A673 (cell line): ENCODE measurements at regions not wholly inside any gene's neighbourhood (a gene's known extent, or its start where the extent isn't known, plus 50 kb on each side); places are given as distances from the start of the nearest gene placed in this dataset.

Experiments
- EZH2 ChIP-seq: fragments of 200-600 bp; sonication (generic); IDR thresholded peaks from 2 replicates; pipeline ENCODE4 v1.6.1; 2017; ENCODE audit warnings: borderline replicate concordance, low read depth, mild to moderate bottlenecking, mixed read lengths, antibody characterized with exemption, low read length; ENCODE audit not compliant: poor library complexity, severe bottlenecking
- TF ChIP-seq, protein P1 (sequence below): fragments of 300-800, 200-600 bp; sonication (generic); conservative IDR thresholded peaks from 2 replicates; pipeline ENCODE4 v1.5.1; 2017; ENCODE audit warnings: low read depth, mild to moderate bottlenecking, antibody characterized with exemption, low read length, moderate library complexity, mixed read lengths

DNA sequence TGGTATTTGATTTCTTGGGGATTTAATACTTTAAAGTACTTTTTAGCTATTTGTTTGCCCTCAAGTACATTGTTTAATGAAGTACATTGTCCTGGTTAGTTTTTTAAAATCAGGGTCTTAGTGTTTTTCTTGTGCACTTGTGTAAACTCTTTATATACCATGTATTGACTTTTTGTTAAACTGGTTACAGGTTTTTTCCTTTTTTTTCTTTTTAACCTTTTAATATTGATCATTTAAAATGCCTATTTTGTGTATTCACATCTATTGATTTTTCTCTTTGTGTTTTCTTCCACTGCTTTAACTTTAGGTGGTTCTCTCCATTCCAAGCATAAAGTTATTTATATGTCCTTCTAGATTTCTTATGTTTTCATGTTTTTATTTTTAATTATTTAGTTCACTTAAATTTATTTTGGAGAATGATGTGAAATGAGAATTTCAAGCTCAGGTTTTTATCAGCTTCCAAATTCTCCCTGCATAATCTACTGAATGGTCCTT is 84.5 kb upstream of the MYCN start:
- TF ChIP-seq, protein P1, sequence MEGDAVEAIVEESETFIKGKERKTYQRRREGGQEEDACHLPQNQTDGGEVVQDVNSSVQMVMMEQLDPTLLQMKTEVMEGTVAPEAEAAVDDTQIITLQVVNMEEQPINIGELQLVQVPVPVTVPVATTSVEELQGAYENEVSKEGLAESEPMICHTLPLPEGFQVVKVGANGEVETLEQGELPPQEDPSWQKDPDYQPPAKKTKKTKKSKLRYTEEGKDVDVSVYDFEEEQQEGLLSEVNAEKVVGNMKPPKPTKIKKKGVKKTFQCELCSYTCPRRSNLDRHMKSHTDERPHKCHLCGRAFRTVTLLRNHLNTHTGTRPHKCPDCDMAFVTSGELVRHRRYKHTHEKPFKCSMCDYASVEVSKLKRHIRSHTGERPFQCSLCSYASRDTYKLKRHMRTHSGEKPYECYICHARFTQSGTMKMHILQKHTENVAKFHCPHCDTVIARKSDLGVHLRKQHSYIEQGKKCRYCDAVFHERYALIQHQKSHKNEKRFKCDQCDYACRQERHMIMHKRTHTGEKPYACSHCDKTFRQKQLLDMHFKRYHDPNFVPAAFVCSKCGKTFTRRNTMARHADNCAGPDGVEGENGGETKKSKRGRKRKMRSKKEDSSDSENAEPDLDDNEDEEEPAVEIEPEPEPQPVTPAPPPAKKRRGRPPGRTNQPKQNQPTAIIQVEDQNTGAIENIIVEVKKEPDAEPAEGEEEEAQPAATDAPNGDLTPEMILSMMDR, result no peak
- no peak for TF ChIP-seq EZH2
